Neutrophil (primary cell): ENCODE measurements at regions not wholly inside any gene's neighbourhood (a gene's known extent, or its start where the extent isn't known, plus 50 kb on each side); places are given as distances from the start of the nearest gene placed in this dataset.

Source experiments
- H3K27ac ChIP-seq: fragments of 200-600 bp; sonication (generic); 2 replicates; pipeline ENCODE4 v1.5.1; 2016; ENCODE audit warnings: mild to moderate bottlenecking, moderate library complexity
- H3K27me3 ChIP-seq: fragments of 200-600 bp; sonication (generic); 2 replicates; pipeline ENCODE4 v1.6.0; 2016; ENCODE audit warnings: mild to moderate bottlenecking
- H3K36me3 ChIP-seq: fragments of 200-600 bp; sonication (generic); 2 replicates; pipeline ENCODE4 v1.5.1; 2017
- H3K4me1 ChIP-seq, 2 experiments: fragments of 200-600 bp in 1 of 2; sonication (generic) in 1 of 2; 1 replicate in 1 of 2; 2 replicates in 1 of 2; pipeline versions ENCODE4 v1.5.1 to v1.6.1; 2013 to 2016; ENCODE audit warnings: low read depth in 1 of 2, low read length in 1 of 2, mild to moderate bottlenecking in 1 of 2, moderate library complexity in 1 of 2; ENCODE audit not compliant: control insufficient read depth in 1 of 2, insufficient read depth in 1 of 2
- H3K4me3 ChIP-seq, 2 experiments: fragments of 200-600 bp in 1 of 2; sonication (generic) in 1 of 2; 1 replicate in 1 of 2; 2 replicates in 1 of 2; pipeline ENCODE4 v1.5.1; 2013 to 2016; ENCODE audit warnings: low read depth in 1 of 2, low read length in 1 of 2, mild to moderate bottlenecking in 1 of 2, moderate library complexity in 1 of 2
- H3K9me3 ChIP-seq: fragments of 200-600 bp; sonication (generic); 2 replicates; pipeline ENCODE4 v1.5.1; 2016
- CTCF ChIP-seq: fragments of 200-600 bp; sonication (generic); IDR thresholded peaks from 2 replicates; pipeline ENCODE4 v1.5.1; 2016; ENCODE audit warnings: antibody characterized with exemption

- Histone ChIP-seq H3K9me3 (no peaks in the 10 kb centered on the region), H3K4me3 (no peak overlapping the region), H3K36me3 (no peaks in the 10 kb centered on the region), H3K27ac (no peak overlapping the region), H3K4me1 (no peaks in the 10 kb centered on the region), H3K27me3 (peaks cover 13% of the 10 kb centered on the region)
- TF ChIP-seq CTCF = no peak
Observed at GRCh38 chr1:5649166-5649551, 343.1 kb downstream of the NPHP4 start.

- H3K36me3 ChIP-seq = no peaks in the 10 kb centered on the region
- no peak for TF ChIP-seq CTCF
- H3K4me3 ChIP-seq = no peak overlapping the region
- no peaks in the 10 kb centered on the region for H3K4me1 ChIP-seq
- peaks cover 13% of the 10 kb centered on the region for H3K27me3 ChIP-seq
- no peak overlapping the region for H3K27ac ChIP-seq
- no peaks in the 10 kb centered on the region for H3K9me3 ChIP-seq
Observed at GRCh38 chr1:5648410-5649165, 343.6 kb downstream of the NPHP4 start.

GRCh38 chr1:5647234-5647633 lies 345.0 kb downstream of the NPHP4 start:
- TF ChIP-seq CTCF = no peak
- Histone ChIP-seq H3K9me3 (no peaks in the 10 kb centered on the region), H3K27me3 (peaks cover 13% of the 10 kb centered on the region), H3K4me1 (no peaks in the 10 kb centered on the region), H3K4me3 (no peak overlapping the region), H3K36me3 (no peaks in the 10 kb centered on the region), H3K27ac (no peak overlapping the region)

GRCh38 chr1:5646486-5647149 lies 345.6 kb downstream of the NPHP4 start:
- Histone ChIP-seq H3K27ac (no peak overlapping the region), H3K4me1 (no peaks in the 10 kb centered on the region), H3K27me3 (peaks cover 10% of the 10 kb centered on the region), H3K36me3 (no peaks in the 10 kb centered on the region), H3K9me3 (no peaks in the 10 kb centered on the region), H3K4me3 (no peak overlapping the region)
- no peak for TF ChIP-seq CTCF

- H3K4me1 ChIP-seq = no peaks in the 10 kb centered on the region
- no peak overlapping the region for H3K27ac ChIP-seq
- no peak for TF ChIP-seq CTCF
- H3K4me3 ChIP-seq = no peak overlapping the region
- H3K36me3 ChIP-seq = no peaks in the 10 kb centered on the region
- H3K9me3 ChIP-seq = no peaks in the 10 kb centered on the region
- peaks cover 14% of the 10 kb centered on the region for H3K27me3 ChIP-seq
Observed at GRCh38 chr1:5645929-5646328, 346.3 kb downstream of the NPHP4 start.
